Erythroblast (primary cell): ENCODE measurements at regions not wholly inside any gene's neighbourhood (a gene's known extent, or its start where the extent isn't known, plus 50 kb on each side); places are given as distances from the start of the nearest gene placed in this dataset.

ENCODE experiments used
- GATA1 ChIP-seq: IDR thresholded peaks from 2 replicates; pipeline ENCODE4 v1.6.1; 2011; ENCODE audit warnings: low read depth, mild to moderate bottlenecking, control low read depth, low read length, moderate library complexity
- POLR2A ChIP-seq: IDR thresholded peaks from 2 replicates; pipeline ENCODE4 v1.6.1; 2011; ENCODE audit warnings: mild to moderate bottlenecking, low read length

DNA sequence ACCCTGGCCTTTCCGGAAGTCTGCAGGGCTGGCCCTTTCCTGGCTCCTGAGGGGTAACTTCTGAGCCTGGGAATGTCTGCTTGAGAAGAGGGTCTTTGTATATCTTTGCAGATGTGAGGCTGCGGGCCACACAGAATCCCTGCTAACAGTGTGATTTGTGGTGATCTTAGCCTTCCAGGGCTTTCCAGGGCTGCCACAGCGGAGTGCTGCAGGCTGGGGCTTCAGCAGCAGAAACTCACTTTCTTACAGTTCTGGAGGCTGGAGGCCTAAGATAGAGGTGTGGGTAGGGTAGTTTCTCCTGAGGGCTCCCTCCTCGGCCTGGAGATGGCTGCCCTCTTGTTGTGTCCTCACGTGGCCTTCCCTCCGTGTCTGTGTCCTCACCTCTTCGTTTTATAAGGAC, 294.7 kb upstream of the HS6ST1 start:
- no peak for TF ChIP-seq POLR2A
- TF ChIP-seq GATA1: no peak
